PFSK-1 (cell line): ENCODE measurements at regions not wholly inside any gene's neighbourhood (a gene's known extent, or its start where the extent isn't known, plus 50 kb on each side); places are given as distances from the start of the nearest gene placed in this dataset.

ENCODE experiments used
- POLR2AphosphoS5 ChIP-seq: IDR thresholded peaks from 2 replicates; pipeline ENCODE4 v1.6.1; 2012; ENCODE audit warnings: low read depth, mild to moderate bottlenecking, control low read depth, low read length, moderate library complexity
- TAF1 ChIP-seq: IDR thresholded peaks from 2 replicates; pipeline ENCODE4 v1.6.1; 2012; ENCODE audit warnings: low read length, control low read depth, borderline replicate concordance; ENCODE audit not compliant: insufficient read depth
- TF ChIP-seq, protein P1 (sequence below), 2 experiments: IDR thresholded peaks; 2 replicates each; pipeline versions ENCODE4 v1.6.1 to v1.8.0; 2011 to 2012; ENCODE audit warnings: low read depth in 2 of 2, low read length in 2 of 2, control low read depth in 1 of 2, inconsistent platforms in 1 of 2, mild to moderate bottlenecking in 1 of 2, moderate library complexity in 1 of 2; ENCODE audit not compliant: insufficient read depth in 1 of 2

DNA sequence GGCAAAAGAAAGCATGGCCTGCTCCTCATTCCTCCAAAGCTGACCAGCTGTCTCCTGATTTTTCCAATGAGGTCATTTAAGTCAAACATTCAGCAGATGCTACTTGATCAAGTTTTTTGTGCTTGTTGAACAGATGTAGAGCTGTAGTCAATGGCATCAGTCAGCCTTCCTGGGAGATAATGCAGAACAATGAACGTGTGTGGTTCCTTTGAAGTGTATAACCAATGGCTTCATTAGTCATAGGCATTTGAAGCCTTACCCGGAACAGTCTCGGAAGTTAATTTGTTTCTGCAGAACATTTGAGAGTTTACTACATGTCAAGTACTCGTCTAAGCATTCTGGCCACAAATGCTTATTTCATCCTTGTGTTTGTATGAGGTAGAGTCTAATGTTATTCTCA, 227.1 kb downstream of the ADRA2A start:
- TF ChIP-seq, protein P1, sequence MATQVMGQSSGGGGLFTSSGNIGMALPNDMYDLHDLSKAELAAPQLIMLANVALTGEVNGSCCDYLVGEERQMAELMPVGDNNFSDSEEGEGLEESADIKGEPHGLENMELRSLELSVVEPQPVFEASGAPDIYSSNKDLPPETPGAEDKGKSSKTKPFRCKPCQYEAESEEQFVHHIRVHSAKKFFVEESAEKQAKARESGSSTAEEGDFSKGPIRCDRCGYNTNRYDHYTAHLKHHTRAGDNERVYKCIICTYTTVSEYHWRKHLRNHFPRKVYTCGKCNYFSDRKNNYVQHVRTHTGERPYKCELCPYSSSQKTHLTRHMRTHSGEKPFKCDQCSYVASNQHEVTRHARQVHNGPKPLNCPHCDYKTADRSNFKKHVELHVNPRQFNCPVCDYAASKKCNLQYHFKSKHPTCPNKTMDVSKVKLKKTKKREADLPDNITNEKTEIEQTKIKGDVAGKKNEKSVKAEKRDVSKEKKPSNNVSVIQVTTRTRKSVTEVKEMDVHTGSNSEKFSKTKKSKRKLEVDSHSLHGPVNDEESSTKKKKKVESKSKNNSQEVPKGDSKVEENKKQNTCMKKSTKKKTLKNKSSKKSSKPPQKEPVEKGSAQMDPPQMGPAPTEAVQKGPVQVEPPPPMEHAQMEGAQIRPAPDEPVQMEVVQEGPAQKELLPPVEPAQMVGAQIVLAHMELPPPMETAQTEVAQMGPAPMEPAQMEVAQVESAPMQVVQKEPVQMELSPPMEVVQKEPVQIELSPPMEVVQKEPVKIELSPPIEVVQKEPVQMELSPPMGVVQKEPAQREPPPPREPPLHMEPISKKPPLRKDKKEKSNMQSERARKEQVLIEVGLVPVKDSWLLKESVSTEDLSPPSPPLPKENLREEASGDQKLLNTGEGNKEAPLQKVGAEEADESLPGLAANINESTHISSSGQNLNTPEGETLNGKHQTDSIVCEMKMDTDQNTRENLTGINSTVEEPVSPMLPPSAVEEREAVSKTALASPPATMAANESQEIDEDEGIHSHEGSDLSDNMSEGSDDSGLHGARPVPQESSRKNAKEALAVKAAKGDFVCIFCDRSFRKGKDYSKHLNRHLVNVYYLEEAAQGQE (IDR thresholded peaks at IDR 0.05; ENCODE audit: insufficient read depth in 1 of 2, low read depth in 2 of 2, low read length in 2 of 2) = no peak
- no peak for TF ChIP-seq POLR2AphosphoS5
- no peak for TF ChIP-seq TAF1
